ACC112 (cell line): ENCODE measurements at regions not wholly inside any gene's neighbourhood (a gene's known extent, or its start where the extent isn't known, plus 50 kb on each side); places are given as distances from the start of the nearest gene placed in this dataset.
"Not testable (repeated sequence)": the region's sequence is repeated elsewhere in the genome, so short reads cannot be mapped to it uniquely, and the experiment has no call there.

ENCODE experiments used
- H2AFZ ChIP-seq: fragments of 200-600 bp; sonication (generic); one replicate; pipeline ENCODE4 v1.6.0; 2017; ENCODE audit warnings: antibody characterized with exemption, low read length; ENCODE audit not compliant: unreplicated experiment
- H3K27ac ChIP-seq: fragments of 200-600 bp; sonication (generic); 2 replicates; pipeline ENCODE4 v1.5.1; 2014; ENCODE audit warnings: low read depth, mild to moderate bottlenecking, antibody characterized with exemption, low read length, moderate library complexity
- H3K27me3 ChIP-seq: fragments of 200-600 bp; sonication (generic); 2 replicates; pipeline ENCODE4 v1.6.1; 2014; ENCODE audit warnings: mild to moderate bottlenecking, antibody characterized with exemption, low read length, moderate library complexity, mixed read lengths; ENCODE audit not compliant: insufficient read depth
- H3K36me3 ChIP-seq: fragments of 200-600 bp; sonication (generic); 2 replicates; pipeline ENCODE4 v1.6.1; 2016; ENCODE audit warnings: mild to moderate bottlenecking, antibody characterized with exemption, low read length, moderate library complexity, mixed read lengths; ENCODE audit not compliant: insufficient read depth
- H3K4me1 ChIP-seq: fragments of 200-600 bp; sonication (generic); one replicate; pipeline ENCODE4 v1.6.1; 2016; ENCODE audit warnings: low read length, mixed read lengths; ENCODE audit not compliant: insufficient read depth, unreplicated experiment, control insufficient read depth
- H3K4me3 ChIP-seq: fragments of 200-600 bp; sonication (generic); 2 replicates; pipeline ENCODE4 v1.5.1; 2014; ENCODE audit warnings: mild to moderate bottlenecking, low read depth, low read length
- H3K79me2 ChIP-seq: fragments of 200-600 bp; sonication (generic); one replicate; pipeline ENCODE4 v1.6.0; 2016; ENCODE audit warnings: low read length; ENCODE audit not compliant: control insufficient read depth, unreplicated experiment, insufficient read depth

DNA sequence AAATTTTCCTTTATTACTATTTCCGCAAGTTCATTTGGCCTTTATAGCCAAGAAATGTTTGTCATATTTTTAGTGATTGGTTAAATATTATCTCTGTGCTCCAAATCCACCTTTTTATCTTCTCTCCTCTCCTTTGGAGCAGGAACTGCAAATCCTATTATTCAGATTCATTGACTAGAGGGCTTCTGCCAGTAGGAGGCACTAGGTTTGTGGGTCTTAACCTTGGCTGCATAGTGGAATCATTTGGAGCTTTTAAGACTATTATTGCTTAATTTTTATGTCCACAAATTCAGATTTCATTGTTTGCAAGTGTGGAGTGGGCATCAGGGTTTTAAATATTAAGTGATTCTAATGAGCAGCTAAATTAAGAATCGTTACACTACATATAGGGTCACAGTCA is 75.3 kb upstream of the SYT10 start:
- no peaks in the 10 kb centered on the region for H3K36me3 ChIP-seq
- H3K79me2 ChIP-seq: no peaks in the 10 kb centered on the region
- no peak overlapping the region for H3K4me3 ChIP-seq
- no peak overlapping the region for H3K27ac ChIP-seq
- H2AFZ ChIP-seq: no peak overlapping the region
- H3K27me3 ChIP-seq: 0 out of 2 replicates have a peak, but pooled peaks cover 3% of the 10 kb centered on the region
- H3K4me1 ChIP-seq: no peaks in the 10 kb centered on the region

DNA sequence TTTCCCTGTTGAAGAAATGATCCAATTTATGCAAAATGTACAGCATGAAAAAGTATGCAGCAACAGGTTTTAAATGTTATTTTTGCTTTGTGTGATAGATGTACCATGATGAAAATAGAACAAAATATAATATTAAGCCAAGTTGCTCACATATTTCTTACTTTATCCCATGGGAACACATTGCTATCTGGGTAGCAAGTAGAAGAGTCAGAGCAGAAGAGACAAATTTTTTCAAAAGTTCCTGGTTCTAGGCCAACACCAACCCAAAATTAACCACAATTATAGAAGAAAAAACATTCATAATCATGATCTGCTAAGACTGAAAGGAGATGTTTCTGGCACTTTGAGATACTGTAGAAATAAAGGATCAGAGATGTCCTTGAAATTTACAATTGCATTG is 79.9 kb upstream of the SYT10 start:
- 0 out of 2 replicates have a peak, but pooled peaks cover 3% of the 10 kb centered on the region for H3K27me3 ChIP-seq
- no peaks in the 10 kb centered on the region for H3K79me2 ChIP-seq
- H3K36me3 ChIP-seq: no peaks in the 10 kb centered on the region
- no peaks in the 10 kb centered on the region for H3K4me1 ChIP-seq
- H2AFZ ChIP-seq: no peak overlapping the region
- no peak overlapping the region for H3K27ac ChIP-seq
- no peak overlapping the region for H3K4me3 ChIP-seq

DNA sequence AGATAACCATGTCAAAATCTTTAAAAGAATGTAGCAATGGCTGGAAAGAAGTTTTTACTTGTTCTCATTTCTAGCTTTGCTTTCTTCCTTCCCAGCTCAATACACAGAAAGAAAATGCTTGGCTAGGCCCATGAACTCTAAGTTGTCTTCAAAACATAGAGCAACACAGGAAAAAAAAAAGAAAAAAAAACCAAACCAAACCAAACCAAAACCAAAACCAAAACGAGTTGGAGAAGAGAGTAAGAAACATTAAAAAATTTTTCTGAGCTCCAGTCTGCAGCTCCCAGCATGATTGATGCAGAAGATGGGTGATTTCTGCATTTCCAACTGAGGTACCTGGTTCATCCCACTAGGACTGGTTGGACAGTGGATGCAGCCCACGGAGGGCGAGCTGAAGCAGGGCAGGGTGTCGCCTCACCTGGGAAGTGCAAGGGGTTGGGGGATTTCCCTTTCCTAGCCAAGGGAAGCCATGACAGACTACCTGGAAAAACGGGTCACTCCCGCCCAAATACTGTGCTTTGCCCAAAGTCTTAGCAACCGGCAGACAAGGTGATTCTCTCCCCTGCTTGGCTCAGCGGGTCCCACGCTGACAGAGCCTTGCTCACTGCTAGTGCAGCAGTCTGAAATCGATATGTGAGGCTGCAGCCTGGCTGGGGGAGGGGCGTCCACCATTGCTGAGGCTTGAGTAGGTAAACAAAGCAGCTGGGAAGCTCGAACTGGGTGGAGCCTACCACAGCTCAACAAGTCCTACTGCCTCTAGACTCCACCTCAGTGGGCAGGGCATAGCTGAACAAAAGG is 81.1 kb upstream of the SYT10 start:
- not testable (repeated sequence) for H2AFZ ChIP-seq, H3K36me3 ChIP-seq, H3K27me3 ChIP-seq, H3K4me1 ChIP-seq, H3K4me3 ChIP-seq, H3K79me2 ChIP-seq, H3K27ac ChIP-seq

GRCh38 chr12:33529031-33529430 is 89.4 kb upstream of the SYT10 start:
- H3K79me2 ChIP-seq: no peaks in the 10 kb centered on the region
- H3K4me3 ChIP-seq: no peak overlapping the region

GRCh38 chr12:33529810-33530209 is 90.2 kb upstream of the SYT10 start:
- no peaks in the 10 kb centered on the region for H3K36me3 ChIP-seq
- no peak overlapping the region for H3K27ac ChIP-seq
- no peak overlapping the region for H2AFZ ChIP-seq
- H3K4me1 ChIP-seq: no peaks in the 10 kb centered on the region
- no peak overlapping the region for H3K4me3 ChIP-seq
- peaks cover 3% of the 10 kb centered on the region; the same call in 1 of the 2 replicates for H3K27me3 ChIP-seq
- H3K79me2 ChIP-seq: no peaks in the 10 kb centered on the region

More at GRCh38 chr12:33529031-33529430, 89.4 kb upstream of the SYT10 start:
- Histone ChIP-seq H3K36me3 (no peaks in the 10 kb centered on the region), H2AFZ (no peak overlapping the region), H3K27me3 (peaks cover 3% of the 10 kb centered on the region; the same call in 1 of the 2 replicates), H3K4me1 (no peaks in the 10 kb centered on the region), H3K27ac (no peak overlapping the region)

DNA sequence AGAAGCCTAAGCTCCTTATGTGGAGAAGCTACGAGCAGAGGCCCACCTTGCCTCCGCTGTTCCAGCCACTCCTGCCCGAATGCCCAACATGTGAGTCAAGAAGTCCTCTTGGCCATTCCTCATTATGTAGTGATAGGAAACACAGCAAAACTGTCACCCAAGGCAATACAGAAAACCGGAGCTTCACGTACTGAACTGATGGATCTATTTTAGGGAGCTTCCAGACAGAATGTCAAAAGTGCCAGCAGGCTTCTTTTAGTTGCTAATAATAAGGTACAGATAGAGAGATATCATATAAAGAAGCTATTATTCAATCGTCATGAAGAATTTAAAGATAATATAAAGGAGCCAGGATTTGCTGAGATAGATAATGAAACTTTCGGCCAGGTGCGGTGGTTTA is 91.6 kb upstream of the SYT10 start:
- H3K27me3 ChIP-seq: peaks cover 3% of the 10 kb centered on the region; the same call in 1 of the 2 replicates
- no peak overlapping the region for H2AFZ ChIP-seq
- no peak overlapping the region for H3K27ac ChIP-seq
- H3K36me3 ChIP-seq: no peaks in the 10 kb centered on the region
- no peaks in the 10 kb centered on the region for H3K79me2 ChIP-seq
- no peak overlapping the region for H3K4me3 ChIP-seq
- no peaks in the 10 kb centered on the region for H3K4me1 ChIP-seq

DNA sequence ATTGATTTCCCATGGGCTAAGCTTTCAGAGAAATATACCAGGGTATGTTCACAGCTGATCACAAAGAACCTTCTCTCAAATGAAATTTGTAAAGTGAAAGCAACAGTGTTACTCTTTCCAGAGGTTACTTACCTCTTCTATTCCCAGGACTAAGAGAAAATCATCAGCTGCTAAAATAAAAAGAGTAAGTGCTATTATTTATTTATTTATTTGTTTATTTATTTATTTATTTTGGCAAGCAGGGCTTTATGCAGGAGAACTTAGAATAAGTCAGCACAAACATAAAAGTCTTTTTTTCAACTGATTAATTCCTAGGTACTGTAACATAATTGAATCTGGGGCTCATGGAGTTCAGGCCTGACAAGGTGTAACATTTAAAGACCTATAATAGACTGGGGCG is 93.9 kb upstream of the SYT10 start:
- Histone ChIP-seq H3K4me3 (no peak overlapping the region), H3K4me1 (no peaks in the 10 kb centered on the region), H3K36me3 (no peaks in the 10 kb centered on the region), H2AFZ (no peak overlapping the region), H3K27ac (no peak overlapping the region), H3K79me2 (no peaks in the 10 kb centered on the region), H3K27me3 (peaks cover 3% of the 10 kb centered on the region; the same call in 1 of the 2 replicates)

DNA sequence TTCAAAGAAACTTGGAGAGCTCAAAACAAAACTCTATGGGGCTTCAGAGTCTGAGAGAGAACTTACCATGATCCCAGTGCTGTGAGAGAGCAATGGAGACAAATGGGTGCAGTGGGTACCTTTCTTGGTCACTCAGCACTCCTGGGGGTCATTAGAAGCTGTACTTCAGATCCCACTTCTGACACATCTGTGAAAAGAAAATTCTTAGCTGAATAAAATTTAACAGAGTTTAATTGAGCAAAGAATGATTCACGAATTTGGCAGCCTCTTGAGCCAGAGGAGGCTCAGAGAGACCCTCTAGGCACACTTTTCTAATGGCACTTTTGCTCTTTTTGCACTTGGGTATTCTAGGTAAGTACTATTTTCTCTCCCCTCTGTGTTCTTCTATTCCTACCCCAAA is 96.8 kb upstream of the SYT10 start:
- Histone ChIP-seq H3K36me3 (no peaks in the 10 kb centered on the region), H3K79me2 (no peaks in the 10 kb centered on the region), H3K27ac (no peak overlapping the region), H3K27me3 (no peaks in the 10 kb centered on the region), H3K4me1 (no peaks in the 10 kb centered on the region), H2AFZ (no peak overlapping the region), H3K4me3 (no peak overlapping the region)

- H3K4me1 ChIP-seq: no peaks in the 10 kb centered on the region
- no peaks in the 10 kb centered on the region for H3K27me3 ChIP-seq
- no peaks in the 10 kb centered on the region for H3K79me2 ChIP-seq
- H3K36me3 ChIP-seq: no peaks in the 10 kb centered on the region
- no peak overlapping the region for H3K4me3 ChIP-seq
- H2AFZ ChIP-seq: no peak overlapping the region
- H3K27ac ChIP-seq: no peak overlapping the region
Observed at GRCh38 chr12:33546004-33546403, 106.4 kb upstream of the SYT10 start.

DNA sequence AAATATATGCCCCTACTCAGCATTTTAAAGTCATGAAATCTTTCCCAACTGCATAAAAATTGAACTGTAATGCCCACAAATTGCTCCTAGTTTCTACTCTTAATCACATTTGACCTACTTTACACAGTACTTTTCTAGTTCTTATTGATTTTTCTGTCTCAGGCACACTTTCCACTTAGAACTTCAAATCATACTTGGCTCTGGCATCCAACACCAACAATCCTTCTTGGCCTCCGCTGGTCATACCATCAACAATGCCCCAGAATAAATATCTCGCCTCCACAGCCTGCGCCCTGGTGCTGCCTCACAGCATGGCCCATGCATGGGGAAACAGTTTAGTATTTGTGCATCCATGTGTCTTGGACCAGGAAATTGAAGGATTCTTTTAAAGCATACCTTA is 107.5 kb upstream of the SYT10 start:
- H3K36me3 ChIP-seq: no peaks in the 10 kb centered on the region
- no peaks in the 10 kb centered on the region for H3K27me3 ChIP-seq
- no peak overlapping the region for H3K4me3 ChIP-seq
- no peaks in the 10 kb centered on the region for H3K4me1 ChIP-seq
- H3K79me2 ChIP-seq: no peaks in the 10 kb centered on the region
- no peak overlapping the region for H3K27ac ChIP-seq
- H2AFZ ChIP-seq: no peak overlapping the region

DNA sequence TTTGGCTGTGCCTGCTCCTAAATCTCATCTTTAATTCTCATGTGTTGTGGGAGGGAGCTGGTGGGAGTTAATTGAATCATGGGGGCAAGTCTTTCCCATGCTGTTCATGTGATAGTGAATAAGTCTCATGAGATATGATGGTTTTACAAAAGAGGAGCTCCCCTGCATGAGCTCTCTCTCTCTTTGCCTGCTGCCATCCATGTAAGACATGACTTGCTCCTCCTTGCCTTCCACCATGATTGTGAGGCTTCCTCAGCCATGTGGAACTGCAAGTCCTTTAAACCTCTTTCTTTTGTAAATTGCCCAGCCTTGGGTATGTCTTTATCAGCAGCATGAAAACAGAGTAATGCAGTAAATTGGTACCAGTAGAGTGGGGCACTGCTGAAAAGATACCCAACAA is 110.6 kb upstream of the SYT10 start:
- not testable (repeated sequence) for H3K4me1 ChIP-seq, H3K36me3 ChIP-seq, H3K4me3 ChIP-seq, H3K27ac ChIP-seq, H2AFZ ChIP-seq, H3K79me2 ChIP-seq, H3K27me3 ChIP-seq
